ENCODE measurements at regions not wholly inside any gene's neighbourhood (a gene's known extent, or its start where the extent isn't known, plus 50 kb on each side); places are given as distances from the start of the nearest gene placed in this dataset.

DNA sequence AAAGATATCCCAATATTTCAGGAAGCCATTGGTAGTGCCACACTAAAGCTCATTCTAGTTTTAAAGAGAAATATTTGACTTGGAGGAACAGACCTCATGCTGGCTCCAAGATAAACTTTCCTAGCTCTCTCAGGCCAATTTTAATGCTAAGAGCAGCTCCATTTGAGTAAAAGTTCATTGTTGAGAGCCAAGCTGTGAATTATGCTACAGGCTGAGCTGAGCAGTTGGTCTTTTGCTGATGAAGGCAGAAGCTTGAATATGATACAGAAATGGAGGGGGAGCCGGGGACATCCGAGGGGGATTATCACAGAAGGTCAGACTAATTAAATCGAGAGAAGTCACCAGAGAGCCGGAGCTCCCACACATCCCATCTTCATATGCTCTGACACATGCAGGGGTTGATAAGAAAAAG, 175.7 kb upstream of the AUTS2 start:
- H2BK5ac ChIP-seq (ENCODE audit: low read depth, low read length): no peak overlapping the region
- no peak overlapping the region for H4K8ac ChIP-seq (ENCODE audit: extremely low read depth, insufficient read depth, low read length)
- H3K23ac ChIP-seq (ENCODE audit: insufficient read length): no peak overlapping the region
- no peaks in the 10 kb centered on the region for H3K36me3 ChIP-seq (ENCODE audit: control insufficient read depth in 2 of 4, insufficient read depth in 4 of 4, low read length in 3 of 4)
- no peak overlapping the region for H3K4me2 ChIP-seq (ENCODE audit: insufficient read depth in 1 of 2, low read depth in 2 of 2, low read length in 2 of 2)
- H2BK15ac ChIP-seq (ENCODE audit: low read length): no peak overlapping the region
- H2BK120ac ChIP-seq (replicated peaks; ENCODE audit: low read depth, low read length): no peak overlapping the region
- H3K14ac ChIP-seq (ENCODE audit: insufficient read length): no peak overlapping the region
- no peaks in the 10 kb centered on the region for H3K79me1 ChIP-seq (ENCODE audit: low read depth, low read length)
- no peaks in the 10 kb centered on the region for H3K4me1 ChIP-seq (replicated peaks in 1 of 4; ENCODE audit: control insufficient read depth in 3 of 4, insufficient read depth in 4 of 4, low read length in 3 of 4)
- H3K56ac ChIP-seq (replicated peaks; ENCODE audit: insufficient read length, low read depth, low read length): no peak overlapping the region
- no peak overlapping the region for H3K27ac ChIP-seq (ENCODE audit: low read depth, low read length)
- WGBS, 2 experiments (ENCODE audit: extremely low coverage in 1 of 2, insufficient coverage in 1 of 2, insufficient read length in 1 of 2, insufficient replicate concordance in 2 of 2, low coverage in 1 of 2, low lambda C conversion rate in 2 of 2, missing lambda C conversion rate in 1 of 2): 84% methylated on average over 4 of the region's 4 CpGs; no CpG with 5 or more reads in 1 of the 2 experiments
- H2BK12ac ChIP-seq (ENCODE audit: low read depth, low read length): no peak overlapping the region
- ChIA-PET POLR2A (ENCODE audit: partially characterized antibody) (no interaction called here), CTCF (ENCODE audit: partially characterized antibody) (interaction anchor here (1.4 kb wide), 1 partner anchor 510 kb away, joined by 4 read pairs; no protein-coding TSS in a partner anchor)
- H3K27me3 ChIP-seq (replicated peaks in 1 of 4; ENCODE audit: control insufficient read depth in 3 of 4, extremely low read depth in 1 of 4, insufficient read depth in 3 of 4, low read length in 3 of 4): no peaks in the 10 kb centered on the region
- H3K4ac ChIP-seq (replicated peaks; ENCODE audit: insufficient read length, low read depth, low read length): no peak overlapping the region
- no peaks in the 10 kb centered on the region for H3K23me2 ChIP-seq (ENCODE audit: low read depth, low read length)
- no peak overlapping the region for H2BK20ac ChIP-seq (ENCODE audit: low read length)
- H3K9me3 ChIP-seq (ENCODE audit: insufficient read depth in 2 of 2, low read depth in 1 of 2, low read length in 1 of 2): no peaks in the 10 kb centered on the region
- H3K18ac ChIP-seq (ENCODE audit: extremely low read depth, low read length): no peak overlapping the region
- no peak overlapping the region for H4K91ac ChIP-seq (replicated peaks; ENCODE audit: insufficient read length, low read length)
- H3K79me2 ChIP-seq (ENCODE audit: control insufficient read depth in 1 of 2, insufficient read depth in 2 of 2, low read length in 2 of 2): no peaks in the 10 kb centered on the region
- no peak overlapping the region for H2AK5ac ChIP-seq (ENCODE audit: low read depth, low read length)
- H3K9ac ChIP-seq (replicated peaks in 1 of 4; ENCODE audit: extremely low read depth in 1 of 4, low read depth in 3 of 4, low read length in 3 of 4): no peak overlapping the region
- H4K5ac ChIP-seq (ENCODE audit: insufficient read length, low read depth, low read length): no peak overlapping the region
- H3K4me3 ChIP-seq (ENCODE audit: extremely low read depth in 1 of 4, insufficient read depth in 2 of 4, low read depth in 3 of 4, low read length in 4 of 4): no peak overlapping the region
- no peak for DNase-seq (ENCODE audit: low read depth in 1 of 2, low spot score in 2 of 2)
- TF ChIP-seq KDM5A (IDR thresholded peaks at IDR 0.05; ENCODE audit: low read length) (no peak), CHD2 (IDR thresholded peaks at IDR 0.05; ENCODE audit: low read length) (no peak), RBBP5 (IDR thresholded peaks at IDR 0.05; ENCODE audit: borderline replicate concordance, low read depth, low read length) (no peak), GABPA (IDR thresholded peaks at IDR 0.05; ENCODE audit: borderline replicate concordance, insufficient read depth, low read length) (no peak), NRF1 (IDR thresholded peaks at IDR 0.05; ENCODE audit: low read depth, low read length) (no peak), CEBPB (IDR thresholded peaks at IDR 0.05; ENCODE audit: low read depth, low read length) (no peak)
- TF ChIP-seq, protein P1, sequence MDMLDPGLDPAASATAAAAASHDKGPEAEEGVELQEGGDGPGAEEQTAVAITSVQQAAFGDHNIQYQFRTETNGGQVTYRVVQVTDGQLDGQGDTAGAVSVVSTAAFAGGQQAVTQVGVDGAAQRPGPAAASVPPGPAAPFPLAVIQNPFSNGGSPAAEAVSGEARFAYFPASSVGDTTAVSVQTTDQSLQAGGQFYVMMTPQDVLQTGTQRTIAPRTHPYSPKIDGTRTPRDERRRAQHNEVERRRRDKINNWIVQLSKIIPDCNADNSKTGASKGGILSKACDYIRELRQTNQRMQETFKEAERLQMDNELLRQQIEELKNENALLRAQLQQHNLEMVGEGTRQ (IDR thresholded peaks at IDR 0.05; ENCODE audit: low read length): no peak
- TF ChIP-seq, protein P2, sequence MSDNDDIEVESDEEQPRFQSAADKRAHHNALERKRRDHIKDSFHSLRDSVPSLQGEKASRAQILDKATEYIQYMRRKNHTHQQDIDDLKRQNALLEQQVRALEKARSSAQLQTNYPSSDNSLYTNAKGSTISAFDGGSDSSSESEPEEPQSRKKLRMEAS (IDR thresholded peaks at IDR 0.05): no peak
- H2AFZ ChIP-seq (ENCODE audit: low read length): no peak overlapping the region
- H4K20me1 ChIP-seq (replicated peaks in 1 of 2; ENCODE audit: control insufficient read depth in 1 of 2, insufficient read depth in 2 of 2, low read length in 2 of 2): no peaks in the 10 kb centered on the region
- no peak for FAIRE-seq

Data from H1 (cell line).